Choroid plexus epithelial cell (primary cell): ENCODE measurements at regions not wholly inside any gene's neighbourhood (a gene's known extent, or its start where the extent isn't known, plus 50 kb on each side); places are given as distances from the start of the nearest gene placed in this dataset.

Experiments used
- DNase-seq: peaks from one replicate; pipeline ENCODE4 v3.0.0-alpha.2; 2010; ENCODE audit warnings: low read depth
- H3K4me3 ChIP-seq: 2 replicates; pipeline ENCODE4 v1.5.1; 2011; ENCODE audit warnings: low read depth, mild to moderate bottlenecking, control low read depth, low read length, moderate library complexity
- TF ChIP-seq, protein P1 (sequence below): conservative IDR thresholded peaks from 2 replicates; pipeline ENCODE4 v1.5.1; 2011; ENCODE audit warnings: low read depth, mild to moderate bottlenecking, control low read depth, inconsistent platforms, low read length, moderate library complexity

DNA sequence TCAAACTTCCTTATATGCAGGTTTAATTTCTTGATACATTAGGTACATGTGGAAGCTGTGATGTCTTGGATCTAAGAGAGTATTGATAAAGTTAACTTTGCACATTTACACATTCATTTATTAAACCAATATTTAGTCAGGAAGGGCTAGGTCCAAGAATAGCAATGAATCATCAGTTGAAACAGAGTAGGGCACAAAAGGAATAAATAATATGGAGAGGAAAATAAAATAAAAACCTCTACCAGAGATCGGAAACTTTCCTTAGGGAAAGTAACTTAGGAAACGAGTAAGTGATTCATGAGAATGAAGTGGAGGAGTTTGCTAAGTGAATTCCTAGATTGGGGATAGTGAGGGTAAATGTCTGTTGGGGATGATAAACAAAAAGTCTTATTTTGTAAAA lies 259.4 kb upstream of the DACH1 start:
- DNase-seq, result no peak
- no peak overlapping the region for H3K4me3 ChIP-seq
- TF ChIP-seq, protein P1, sequence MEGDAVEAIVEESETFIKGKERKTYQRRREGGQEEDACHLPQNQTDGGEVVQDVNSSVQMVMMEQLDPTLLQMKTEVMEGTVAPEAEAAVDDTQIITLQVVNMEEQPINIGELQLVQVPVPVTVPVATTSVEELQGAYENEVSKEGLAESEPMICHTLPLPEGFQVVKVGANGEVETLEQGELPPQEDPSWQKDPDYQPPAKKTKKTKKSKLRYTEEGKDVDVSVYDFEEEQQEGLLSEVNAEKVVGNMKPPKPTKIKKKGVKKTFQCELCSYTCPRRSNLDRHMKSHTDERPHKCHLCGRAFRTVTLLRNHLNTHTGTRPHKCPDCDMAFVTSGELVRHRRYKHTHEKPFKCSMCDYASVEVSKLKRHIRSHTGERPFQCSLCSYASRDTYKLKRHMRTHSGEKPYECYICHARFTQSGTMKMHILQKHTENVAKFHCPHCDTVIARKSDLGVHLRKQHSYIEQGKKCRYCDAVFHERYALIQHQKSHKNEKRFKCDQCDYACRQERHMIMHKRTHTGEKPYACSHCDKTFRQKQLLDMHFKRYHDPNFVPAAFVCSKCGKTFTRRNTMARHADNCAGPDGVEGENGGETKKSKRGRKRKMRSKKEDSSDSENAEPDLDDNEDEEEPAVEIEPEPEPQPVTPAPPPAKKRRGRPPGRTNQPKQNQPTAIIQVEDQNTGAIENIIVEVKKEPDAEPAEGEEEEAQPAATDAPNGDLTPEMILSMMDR, result no peak

DNA sequence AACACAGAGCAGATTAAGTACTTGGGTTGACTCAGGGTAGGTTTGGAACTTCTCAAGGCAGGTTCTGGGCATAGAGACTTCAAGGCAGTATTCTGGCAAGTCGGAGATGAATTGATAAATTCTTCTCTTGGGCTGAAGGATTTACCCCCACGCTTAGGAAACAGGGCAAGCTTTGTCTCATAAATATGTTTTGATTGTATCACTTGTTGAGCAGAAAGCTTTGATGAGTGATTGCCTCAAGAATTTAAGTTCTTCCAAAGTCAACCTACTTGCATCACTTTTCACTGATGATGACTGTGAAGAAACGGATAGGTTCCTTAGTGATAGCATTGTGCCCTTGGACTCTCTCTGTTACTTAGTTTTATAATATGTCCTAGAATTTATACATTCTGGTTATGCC lies 258.6 kb upstream of the DACH1 start:
- peak; percentile 64 for DNase-seq
- TF ChIP-seq, protein P1, result no peak
- H3K4me3 ChIP-seq, result no peak overlapping the region

DNA sequence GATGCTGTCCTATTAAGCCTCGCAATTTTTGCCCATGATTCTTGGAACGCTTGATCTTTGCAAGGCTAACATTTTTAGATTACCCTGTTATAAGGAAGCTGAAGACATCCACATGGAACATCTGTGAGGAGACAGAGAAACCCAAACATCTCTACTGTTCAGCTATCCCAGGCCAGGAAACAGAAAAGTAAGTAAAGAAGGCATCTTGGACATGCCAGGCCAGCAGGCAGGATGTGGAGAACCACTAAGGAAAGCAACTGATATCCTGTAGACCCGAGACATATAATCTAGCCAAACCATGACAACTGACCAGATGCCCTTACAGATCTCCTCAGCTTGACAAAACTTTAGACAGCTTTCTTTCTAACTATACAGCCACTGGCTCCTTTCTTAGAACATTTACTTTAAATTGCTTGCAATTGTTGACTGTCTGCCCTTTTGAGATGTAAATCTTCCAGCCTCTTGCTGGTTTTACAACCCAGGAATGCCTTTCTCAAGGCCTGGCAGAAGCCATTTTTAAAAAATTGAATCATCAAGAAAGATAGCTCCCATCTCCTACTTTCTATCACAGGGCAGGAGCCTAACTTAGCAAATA lies 255.8 kb upstream of the DACH1 start:
- TF ChIP-seq, protein P1, result no peak
- no peak for DNase-seq
- no peak overlapping the region for H3K4me3 ChIP-seq

DNA sequence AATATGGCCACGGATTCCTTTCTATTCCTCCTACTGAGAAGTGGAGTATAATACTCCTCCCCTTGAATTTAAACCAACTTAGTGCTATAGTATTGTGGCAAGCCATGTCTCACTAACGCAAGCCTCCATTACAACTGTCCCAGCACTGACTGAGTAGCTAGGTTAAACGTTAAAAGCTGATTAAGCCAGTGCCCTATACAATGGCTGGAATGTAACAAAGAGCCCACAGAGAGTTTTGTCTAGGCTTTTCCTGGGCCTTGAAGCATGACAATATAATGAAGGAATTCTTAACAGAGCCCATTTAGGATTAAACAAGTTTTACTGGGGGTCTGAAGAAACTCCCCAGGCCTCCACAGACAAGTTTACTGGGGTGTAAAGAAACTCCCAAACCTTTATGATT lies 254.5 kb upstream of the DACH1 start:
- TF ChIP-seq, protein P1, result no peak
- DNase-seq, result no peak
- no peak overlapping the region for H3K4me3 ChIP-seq

DNA sequence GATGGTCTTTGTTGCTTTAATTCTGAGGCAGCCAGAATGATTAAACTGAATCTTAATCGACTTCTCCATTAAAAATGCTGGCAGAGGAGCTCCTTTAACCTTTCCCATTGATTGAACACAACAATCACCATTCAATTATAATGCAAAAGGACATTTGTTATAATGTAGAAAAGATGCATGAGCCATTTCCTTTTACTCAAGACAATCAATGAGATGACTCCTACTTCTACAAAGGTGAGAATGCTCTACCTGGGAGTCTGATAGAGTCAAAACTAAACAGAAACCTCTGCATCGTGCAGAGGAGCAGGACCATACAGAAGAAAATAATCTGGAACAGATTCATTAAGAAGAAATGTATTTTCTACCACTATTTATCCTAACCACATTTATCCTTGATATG lies 253.6 kb upstream of the DACH1 start:
- TF ChIP-seq, protein P1, result no peak
- H3K4me3 ChIP-seq, result no peak overlapping the region
- no peak for DNase-seq

DNA sequence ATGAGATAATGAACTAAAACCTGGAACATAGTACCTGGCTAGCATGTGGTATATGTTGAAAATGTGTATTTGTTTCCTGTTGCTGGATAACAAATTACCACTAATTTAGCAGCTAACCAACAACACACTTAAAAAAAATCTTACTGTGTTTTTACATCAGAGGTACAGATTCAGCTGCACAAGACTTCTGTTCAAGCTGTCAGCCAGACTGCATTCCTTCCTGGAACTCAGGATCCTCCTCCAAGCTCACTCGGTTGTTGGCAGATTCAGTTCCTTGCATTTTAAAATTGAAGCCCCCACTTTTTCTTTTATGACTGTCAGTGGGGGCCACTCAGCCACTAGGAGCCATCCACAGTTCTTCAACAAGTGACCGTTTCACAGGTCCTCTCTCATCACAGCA lies 246.9 kb upstream of the DACH1 start:
- DNase-seq, result no peak
- no peak overlapping the region for H3K4me3 ChIP-seq
- TF ChIP-seq, protein P1, result no peak

DNA sequence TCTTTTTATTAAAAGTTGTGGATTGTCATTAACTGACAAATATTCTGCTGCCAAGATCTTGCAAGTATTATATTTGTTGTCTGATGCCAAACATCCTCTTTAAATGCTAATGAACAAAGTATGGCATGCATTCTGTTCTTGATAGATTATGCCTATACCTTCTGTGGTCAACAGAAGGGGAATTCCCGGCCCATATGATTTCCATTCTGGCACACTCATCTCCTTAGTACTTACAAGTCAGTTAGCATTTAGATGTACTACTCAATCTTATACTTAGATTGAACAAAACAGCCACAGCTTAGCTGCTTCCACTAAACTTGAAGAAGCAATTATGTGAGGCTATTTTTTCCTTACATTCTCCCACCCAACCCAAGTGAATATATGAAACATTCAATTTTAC lies 246.1 kb upstream of the DACH1 start:
- no peak overlapping the region for H3K4me3 ChIP-seq
- TF ChIP-seq, protein P1, result no peak
- DNase-seq, result no peak
